ENCODE measurements at regions not wholly inside any gene's neighbourhood (a gene's known extent, or its start where the extent isn't known, plus 50 kb on each side); places are given as distances from the start of the nearest gene placed in this dataset.

GRCh38 chr1:221487781-221488524, 253.9 kb downstream of the DUSP10 start:
- Mint-ChIP-seq H3K4me3 (no peak overlapping the region), H3K9me3 (ENCODE audit: low read depth) (no peaks in the 10 kb centered on the region), H3K27ac (no peak overlapping the region), H3K4me1 (no peaks in the 10 kb centered on the region), H3K36me3 (ENCODE audit: low read depth) (no peaks in the 10 kb centered on the region), H3K27me3 (no peaks in the 10 kb centered on the region)
- CTCF ChIA-PET = interaction anchor here (1.2 kb wide), 1 partner anchor 12 kb away, joined by 3 read pairs; no protein-coding TSS in a partner anchor
- POLR2A ChIA-PET = no interaction called here
- DNase-seq (no peak), ATAC-seq (no peak)
- intact Hi-C loops (cut with DNase I, micrococcal nuclease) = no loop called here

GRCh38 chr1:221488550-221488949, 253.3 kb downstream of the DUSP10 start:
- Mint-ChIP-seq H3K9me3 (ENCODE audit: low read depth) (no peaks in the 10 kb centered on the region), H3K27ac (no peak overlapping the region), H3K4me1 (no peaks in the 10 kb centered on the region), H3K36me3 (ENCODE audit: low read depth) (no peaks in the 10 kb centered on the region), H3K4me3 (no peak overlapping the region), H3K27me3 (no peaks in the 10 kb centered on the region)
- ChIA-PET POLR2A (no interaction called here), CTCF (no interaction called here)
- intact Hi-C loops (cut with DNase I, micrococcal nuclease) = no loop called here
- ATAC-seq (no peak), DNase-seq (no peak)

- Mint-ChIP-seq H3K27me3 (no peaks in the 10 kb centered on the region), H3K36me3 (ENCODE audit: low read depth) (no peaks in the 10 kb centered on the region), H3K27ac (no peak overlapping the region), H3K4me3 (no peak overlapping the region), H3K4me1 (no peaks in the 10 kb centered on the region), H3K9me3 (ENCODE audit: low read depth) (no peaks in the 10 kb centered on the region)
- intact Hi-C loops (cut with DNase I, micrococcal nuclease) = no loop called here
- no peak for DNase-seq
- CTCF ChIA-PET = no interaction called here
- POLR2A ChIA-PET = no interaction called here
- no peak for ATAC-seq
Measured at GRCh38 chr1:221494670-221495069, 247.2 kb downstream of the DUSP10 start.

GRCh38 chr1:221497046-221497445, 244.8 kb downstream of the DUSP10 start:
- no peaks in the 10 kb centered on the region for H3K4me1 Mint-ChIP-seq
- POLR2A ChIA-PET = no interaction called here
- no peak for DNase-seq
- no peak overlapping the region for H3K27ac Mint-ChIP-seq
- no peaks in the 10 kb centered on the region for H3K36me3 Mint-ChIP-seq (ENCODE audit: low read depth)
- no peaks in the 10 kb centered on the region for H3K9me3 Mint-ChIP-seq (ENCODE audit: low read depth)
- no peak overlapping the region for H3K4me3 Mint-ChIP-seq
- CTCF ChIA-PET = no interaction called here
- no peak for ATAC-seq
- no peaks in the 10 kb centered on the region for H3K27me3 Mint-ChIP-seq
- intact Hi-C loops (cut with DNase I, micrococcal nuclease) = no loop called here

- Mint-ChIP-seq H3K9me3 (ENCODE audit: low read depth) (peaks cover 19% of the 10 kb centered on the region), H3K27ac (no peak overlapping the region), H3K4me1 (no peaks in the 10 kb centered on the region), H3K27me3 (no peaks in the 10 kb centered on the region), H3K36me3 (ENCODE audit: low read depth) (peaks cover 2% of the 10 kb centered on the region), H3K4me3 (no peak overlapping the region)
- ChIA-PET POLR2A (no interaction called here), CTCF (no interaction called here)
- intact Hi-C loops (cut with DNase I, micrococcal nuclease) = no loop called here
- ATAC-seq = no peak
- DNase-seq = no peak
Measured at GRCh38 chr1:221503268-221503667, 238.6 kb downstream of the DUSP10 start.

- no peaks in the 10 kb centered on the region for H3K27me3 Mint-ChIP-seq
- H3K27ac Mint-ChIP-seq = no peak overlapping the region
- intact Hi-C loops (cut with DNase I, micrococcal nuclease) = no loop called here
- peaks cover 14% of the 10 kb centered on the region for H3K9me3 Mint-ChIP-seq (ENCODE audit: low read depth)
- POLR2A ChIA-PET = no interaction called here
- ATAC-seq = no peak
- peaks cover 2% of the 10 kb centered on the region for H3K36me3 Mint-ChIP-seq (ENCODE audit: low read depth)
- no peak for DNase-seq
- H3K4me3 Mint-ChIP-seq = no peak overlapping the region
- H3K4me1 Mint-ChIP-seq = no peaks in the 10 kb centered on the region
- CTCF ChIA-PET = interaction anchor here (0.6 to 1.0 kb wide), 2 partner anchors 945 to 948 kb away, joined by 3 read pairs; no protein-coding TSS in a partner anchor
Measured at GRCh38 chr1:221509575-221510355, 232.1 kb downstream of the DUSP10 start.

GRCh38 chr1:221510793-221511503, 230.9 kb downstream of the DUSP10 start:
- no peaks in the 10 kb centered on the region for H3K36me3 Mint-ChIP-seq (ENCODE audit: low read depth)
- peaks cover 5% of the 10 kb centered on the region for H3K9me3 Mint-ChIP-seq (ENCODE audit: low read depth)
- H3K4me1 Mint-ChIP-seq = no peaks in the 10 kb centered on the region
- no peaks in the 10 kb centered on the region for H3K27me3 Mint-ChIP-seq
- POLR2A ChIA-PET = no interaction called here
- no peak overlapping the region for H3K27ac Mint-ChIP-seq
- intact Hi-C loops (cut with DNase I, micrococcal nuclease) = no loop called here
- no peak overlapping the region for H3K4me3 Mint-ChIP-seq
- CTCF ChIA-PET = interaction anchor here (0.6 kb wide), 1 partner anchor 64 kb away, joined by 3 read pairs; no protein-coding TSS in a partner anchor
- DNase-seq (no peak), ATAC-seq (no peak)

GRCh38 chr1:221511797-221512196, 230.1 kb downstream of the DUSP10 start:
- Mint-ChIP-seq H3K9me3 (ENCODE audit: low read depth) (peaks cover 3% of the 10 kb centered on the region), H3K4me3 (no peak overlapping the region), H3K36me3 (ENCODE audit: low read depth) (no peaks in the 10 kb centered on the region), H3K4me1 (no peaks in the 10 kb centered on the region), H3K27me3 (no peaks in the 10 kb centered on the region), H3K27ac (no peak overlapping the region)
- no peak for ATAC-seq
- DNase-seq = no peak
- POLR2A ChIA-PET = interaction anchor here (0.7 kb wide), 1 partner anchor 509 kb away, joined by 12 read pairs; no protein-coding TSS in a partner anchor
- CTCF ChIA-PET = no interaction called here
- intact Hi-C loops (cut with DNase I, micrococcal nuclease) = no loop called here

- H3K27ac Mint-ChIP-seq = no peak overlapping the region
- POLR2A ChIA-PET = no interaction called here
Measured at GRCh38 chr1:221514806-221515205, 227.1 kb downstream of the DUSP10 start.

GRCh38 chr1:221515496-221515895, 226.4 kb downstream of the DUSP10 start:
- Mint-ChIP-seq H3K27me3 (no peaks in the 10 kb centered on the region), H3K36me3 (ENCODE audit: low read depth) (no peaks in the 10 kb centered on the region), H3K9me3 (ENCODE audit: low read depth) (no peaks in the 10 kb centered on the region), H3K4me3 (no peak overlapping the region), H3K4me1 (no peaks in the 10 kb centered on the region), H3K27ac (no peak overlapping the region)
- intact Hi-C loops (cut with DNase I, micrococcal nuclease) = loop anchor here in 1 of 2 experiments (5.0 kb wide), 1 partner anchor 583 kb away; no protein-coding TSS in a partner anchor
- DNase-seq (no peak), ATAC-seq (no peak)
- ChIA-PET CTCF (no interaction called here), POLR2A (no interaction called here)

More at GRCh38 chr1:221514806-221515205, 227.1 kb downstream of the DUSP10 start:
- DNase-seq = no peak
- intact Hi-C loops (cut with DNase I, micrococcal nuclease) = loop anchor here in 1 of 2 experiments (5.0 kb wide), 1 partner anchor 583 kb away; no protein-coding TSS in a partner anchor
- Mint-ChIP-seq H3K4me3 (no peak overlapping the region), H3K27me3 (no peaks in the 10 kb centered on the region), H3K36me3 (ENCODE audit: low read depth) (no peaks in the 10 kb centered on the region), H3K9me3 (ENCODE audit: low read depth) (no peaks in the 10 kb centered on the region), H3K4me1 (no peaks in the 10 kb centered on the region)
- no peak for ATAC-seq
- CTCF ChIA-PET = no interaction called here

GRCh38 chr1:221517961-221518360, 223.9 kb downstream of the DUSP10 start:
- Mint-ChIP-seq H3K27ac (no peak overlapping the region), H3K9me3 (ENCODE audit: low read depth) (no peaks in the 10 kb centered on the region), H3K36me3 (ENCODE audit: low read depth) (no peaks in the 10 kb centered on the region), H3K4me1 (peaks cover 2% of the 10 kb centered on the region), H3K27me3 (no peaks in the 10 kb centered on the region), H3K4me3 (no peak overlapping the region)
- CTCF ChIA-PET = no interaction called here
- POLR2A ChIA-PET = no interaction called here
- ATAC-seq = no peak
- intact Hi-C loops (cut with DNase I, micrococcal nuclease) = loop anchor here in 1 of 2 experiments (5.0 kb wide), 1 partner anchor 586 kb away; no protein-coding TSS in a partner anchor
- no peak for DNase-seq
